NCI-H1417 treated with DMSO at 0.1 percent for 48 hours (cell line): ENCODE measurements at regions not wholly inside any gene's neighbourhood (a gene's known extent, or its start where the extent isn't known, plus 50 kb on each side); places are given as distances from the start of the nearest gene placed in this dataset.

Experiments used
- DNase-seq: peaks from one replicate; lab custom pipeline; 2025; lab: John Stamatoyannopoulos, UW

DNA sequence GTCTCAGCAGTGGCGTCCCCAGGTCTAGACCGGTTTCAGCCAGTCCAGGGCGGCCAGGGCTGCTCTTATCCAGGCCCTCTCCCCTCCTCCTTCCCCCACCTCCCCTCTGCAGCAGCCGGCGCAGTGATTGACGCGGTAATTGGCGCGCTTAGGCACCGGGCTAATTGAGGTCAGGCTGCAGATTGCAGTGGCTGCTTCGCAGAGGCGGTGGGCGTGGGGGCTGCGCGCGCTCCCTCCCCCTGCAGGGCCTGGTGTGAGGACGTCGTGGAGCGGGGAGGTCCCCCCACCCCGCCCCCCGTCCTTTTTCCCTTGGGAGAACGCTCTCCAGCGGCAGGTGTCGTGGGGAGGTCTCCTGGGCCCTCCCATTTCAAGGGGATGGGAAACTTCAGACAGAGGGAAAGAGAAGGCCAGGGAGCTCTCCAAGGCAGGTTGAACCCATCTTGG, 70.4 kb upstream of the BLCAP start:
- peak; percentile 77 for DNase-seq

- DNase-seq = no peak
Measured at GRCh38 chr20:37596890-37597536, 69.3 kb upstream of the BLCAP start.

DNA sequence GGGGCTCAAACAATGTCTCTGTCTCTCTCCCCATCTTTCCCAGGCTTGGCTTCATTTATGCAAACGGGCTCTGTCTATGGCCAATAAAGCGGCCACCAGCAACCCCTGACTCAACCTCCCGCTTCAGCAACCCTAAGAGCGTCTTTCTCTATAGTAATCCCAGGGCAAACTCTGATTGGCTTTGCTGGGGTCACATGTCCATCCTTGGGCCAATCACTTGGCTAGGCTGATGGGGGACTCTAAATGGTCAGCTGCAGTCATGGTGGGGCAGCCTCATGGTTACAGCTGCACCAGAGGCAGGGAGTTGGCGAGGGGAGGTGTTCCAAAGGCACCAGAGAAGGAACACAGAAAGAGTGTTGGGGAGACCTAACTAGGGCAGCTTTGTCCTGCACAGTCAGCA, 68.5 kb upstream of the BLCAP start:
- DNase-seq = no peak

GRCh38 chr20:37593710-37594109, 66.0 kb upstream of the BLCAP start:
- no peak for DNase-seq

DNA sequence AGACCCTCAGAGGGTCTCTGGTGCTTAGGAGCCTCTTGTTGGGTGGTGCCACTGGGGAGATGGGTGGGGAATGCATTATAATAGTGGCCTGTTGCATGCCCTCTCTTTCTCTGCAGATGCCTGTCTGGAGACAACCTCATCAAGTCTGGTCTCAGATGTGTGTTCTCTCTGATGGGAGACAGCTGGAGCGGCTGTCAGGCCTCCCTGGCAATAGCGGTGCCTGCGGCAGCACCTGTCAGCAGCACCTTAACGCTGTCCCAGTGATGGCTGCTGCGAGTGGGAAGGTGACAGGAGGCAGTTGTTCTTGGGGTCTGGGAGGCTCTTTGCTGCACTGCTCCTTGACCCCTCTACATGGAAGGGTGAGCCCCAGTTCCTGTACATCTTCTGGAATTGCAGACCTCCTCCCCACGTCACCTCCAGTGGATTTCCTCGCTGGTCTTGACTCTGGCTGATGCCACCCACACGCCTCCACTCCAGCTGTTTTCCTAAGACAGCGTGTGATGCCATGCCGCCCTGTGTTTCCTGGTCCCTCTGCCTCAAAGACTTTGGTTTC, 63.3 kb upstream of the BLCAP start:
- no peak for DNase-seq

GRCh38 chr20:37586078-37586477, 58.4 kb upstream of the BLCAP start:
- DNase-seq = no peak

DNA sequence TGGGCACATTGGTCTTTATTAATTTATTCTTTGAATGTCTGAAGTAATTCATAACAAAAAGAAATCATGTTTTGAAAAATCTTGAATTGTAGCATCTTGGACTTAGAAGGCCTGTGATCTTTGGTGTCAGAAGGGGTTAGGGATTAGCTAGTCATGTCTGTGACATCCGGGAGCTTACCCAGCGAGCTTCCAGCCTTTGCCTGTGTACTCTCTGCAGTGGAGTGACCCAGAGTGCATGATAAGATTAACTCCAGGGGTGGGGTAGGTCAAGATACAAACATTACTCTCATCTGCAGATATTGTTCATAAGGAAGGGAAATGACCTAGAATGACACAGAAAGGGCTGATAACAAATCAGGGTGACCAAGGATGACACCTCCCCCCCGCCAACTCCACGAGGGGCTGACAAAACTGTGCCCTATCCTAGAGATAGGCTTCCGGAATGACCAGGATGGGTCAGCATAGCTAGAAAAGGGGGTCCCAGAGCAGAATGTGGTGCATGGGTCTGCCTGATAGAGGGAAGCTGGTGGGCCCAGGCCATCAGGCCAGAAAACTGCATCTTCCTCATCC, 56.6 kb upstream of the BLCAP start:
- no peak for DNase-seq

DNA sequence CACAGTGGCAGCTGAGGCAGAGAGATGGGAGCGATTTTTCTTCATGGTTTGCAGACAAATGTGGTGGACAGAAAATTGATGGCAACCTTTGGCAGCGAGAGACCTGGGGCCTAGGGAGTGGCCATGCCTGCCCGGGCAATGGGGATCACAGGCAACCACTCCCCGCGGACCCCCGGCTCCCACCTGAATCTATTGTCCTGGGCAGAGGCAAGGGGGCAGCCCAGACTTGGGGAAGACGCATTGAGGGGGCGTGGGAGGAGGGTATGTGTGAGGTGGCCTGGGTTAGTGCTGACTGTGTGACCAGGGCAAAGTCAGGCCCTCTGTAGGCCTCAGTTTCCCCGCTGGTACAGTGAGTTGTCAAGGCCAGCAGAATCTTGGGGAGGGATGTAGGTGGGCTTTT, 53.6 kb upstream of the BLCAP start:
- no peak for DNase-seq

GRCh38 chr20:37580069-37580468, 52.4 kb upstream of the BLCAP start:
- DNase-seq = no peak

- no peak for DNase-seq
Measured at GRCh38 chr20:37579106-37579505, 51.4 kb upstream of the BLCAP start.

DNA sequence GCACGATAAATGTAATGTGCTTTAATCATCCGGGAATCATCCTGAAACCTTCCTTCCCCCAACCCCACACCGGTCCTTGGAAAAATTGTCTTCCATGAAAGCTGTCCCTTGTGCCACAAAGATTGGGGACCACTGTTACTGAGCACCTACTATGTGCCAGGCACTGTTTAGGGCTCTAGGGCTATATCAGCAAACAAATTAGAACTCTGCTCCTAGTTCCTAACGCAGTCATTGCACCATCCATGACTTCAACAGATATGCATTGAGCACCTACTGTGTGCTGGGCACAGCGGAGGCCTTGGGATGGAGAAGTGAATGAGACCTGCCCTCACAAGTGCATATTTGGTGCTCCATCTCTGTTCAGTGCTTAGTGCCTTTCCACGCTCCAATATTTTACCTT, 50.3 kb upstream of the BLCAP start:
- no peak for DNase-seq
